IgD-negative memory B cell (primary cell): ENCODE measurements at regions not wholly inside any gene's neighbourhood (a gene's known extent, or its start where the extent isn't known, plus 50 kb on each side); places are given as distances from the start of the nearest gene placed in this dataset.

Source experiments
- H3K27ac Mint-ChIP-seq, 3 donors: one replicate each; pipeline ENCODE4 v1.8.0; 2020 to 2022; ENCODE audit warnings: mild to moderate bottlenecking in 3 of 3, mixed read lengths in 3 of 3, moderate library complexity in 1 of 3
- H3K27me3 Mint-ChIP-seq: one replicate; pipeline ENCODE4 v1.8.0; 2021; ENCODE audit warnings: mixed read lengths
- H3K36me3 Mint-ChIP-seq: one replicate; pipeline ENCODE4 v1.8.0; 2020; ENCODE audit warnings: mild to moderate bottlenecking, mixed read lengths
- H3K4me1 Mint-ChIP-seq, 3 donors: one replicate each; pipeline ENCODE4 v1.8.0; 2020 to 2022; ENCODE audit warnings: mixed read lengths in 3 of 3, mild to moderate bottlenecking in 1 of 3
- H3K4me3 Mint-ChIP-seq, 4 donors: one replicate each; pipeline ENCODE4 v1.8.0; 2020 to 2022; ENCODE audit warnings: mild to moderate bottlenecking in 4 of 4, mixed read lengths in 4 of 4, moderate library complexity in 3 of 4
- H3K9me3 Mint-ChIP-seq, 3 donors: one replicate each; pipeline ENCODE4 v1.8.0; 2020 to 2021; ENCODE audit warnings: mixed read lengths in 3 of 3, mild to moderate bottlenecking in 1 of 3

DNA sequence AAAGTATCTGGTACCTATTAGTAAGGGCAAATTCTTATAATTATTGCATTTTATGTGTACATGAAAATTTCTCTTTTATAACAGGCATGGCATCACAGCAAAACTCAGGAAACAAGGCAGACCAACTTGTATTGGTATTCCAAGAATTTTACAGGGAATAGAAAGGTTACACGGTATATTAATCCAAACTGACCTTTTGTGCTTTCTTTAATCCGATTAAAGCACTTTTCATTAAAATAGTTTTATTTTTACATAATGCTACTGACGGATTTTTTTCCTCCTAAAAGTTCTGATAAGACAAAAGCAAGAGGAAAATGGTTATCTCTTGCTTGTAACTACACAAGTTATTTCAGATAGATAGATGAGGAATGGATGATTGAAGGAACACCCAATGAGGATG is 137.0 kb upstream of the SLCO3A1 start:
- Mint-ChIP-seq H3K27me3 (peaks cover 1% of the 10 kb centered on the region), H3K4me1 (no peaks in the 10 kb centered on the region), H3K9me3 (peaks cover 0 to 5% (median 0%) of the 10 kb centered on the region in 3 donors), H3K4me3 (no peak overlapping the region), H3K36me3 (no peaks in the 10 kb centered on the region), H3K27ac (no peak overlapping the region)

DNA sequence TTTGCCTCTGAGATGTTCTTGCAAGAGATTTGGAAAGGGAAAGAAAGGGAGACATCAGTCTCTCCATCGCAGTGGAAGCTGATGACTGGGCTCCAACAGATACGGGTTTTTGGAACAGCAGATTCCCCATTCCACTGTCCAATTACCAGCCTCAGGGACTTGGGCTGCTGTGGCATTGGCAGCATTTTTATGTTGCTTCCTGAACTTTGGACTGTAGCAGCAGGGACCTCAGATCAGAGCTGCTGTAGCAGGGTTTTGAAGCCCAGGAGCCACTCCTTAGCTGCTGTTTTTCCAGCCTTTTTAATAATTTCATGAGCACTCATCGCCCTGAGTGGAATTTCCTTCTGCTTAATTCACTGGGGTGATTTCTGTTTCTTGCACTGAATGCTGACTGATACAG is 135.7 kb upstream of the SLCO3A1 start:
- Mint-ChIP-seq H3K9me3 (peaks cover 0 to 5% (median 0%) of the 10 kb centered on the region in 3 donors), H3K4me3 (no peak overlapping the region), H3K27ac (no peak overlapping the region), H3K36me3 (no peaks in the 10 kb centered on the region), H3K27me3 (peaks cover 1% of the 10 kb centered on the region), H3K4me1 (no peaks in the 10 kb centered on the region)

DNA sequence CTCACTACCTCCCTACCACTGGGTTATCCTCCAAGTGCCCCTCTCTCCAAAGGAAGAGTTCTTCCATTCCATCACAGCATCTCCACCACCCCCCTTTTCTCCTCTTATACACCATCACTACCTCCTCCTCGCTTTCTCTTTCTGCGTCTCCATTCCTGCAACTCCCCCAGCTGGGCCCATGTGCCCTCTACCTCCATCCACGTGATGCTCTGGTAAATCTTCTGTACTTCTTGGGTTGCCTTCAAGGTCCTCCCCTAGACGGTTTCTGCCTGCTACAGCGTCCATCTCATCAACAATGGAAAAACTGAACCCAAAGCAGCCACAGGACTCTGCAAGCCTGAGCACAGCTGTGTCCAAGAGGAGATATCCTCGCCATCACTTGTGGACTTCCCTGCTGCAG is 129.5 kb upstream of the SLCO3A1 start:
- no peaks in the 10 kb centered on the region for H3K27me3 Mint-ChIP-seq
- no peaks in the 10 kb centered on the region for H3K36me3 Mint-ChIP-seq
- peaks cover 0 to 5% (median 4%) of the 10 kb centered on the region in 3 donors for H3K9me3 Mint-ChIP-seq
- no peaks in the 10 kb centered on the region for H3K4me1 Mint-ChIP-seq
- H3K27ac Mint-ChIP-seq: no peak overlapping the region
- no peak overlapping the region for H3K4me3 Mint-ChIP-seq

DNA sequence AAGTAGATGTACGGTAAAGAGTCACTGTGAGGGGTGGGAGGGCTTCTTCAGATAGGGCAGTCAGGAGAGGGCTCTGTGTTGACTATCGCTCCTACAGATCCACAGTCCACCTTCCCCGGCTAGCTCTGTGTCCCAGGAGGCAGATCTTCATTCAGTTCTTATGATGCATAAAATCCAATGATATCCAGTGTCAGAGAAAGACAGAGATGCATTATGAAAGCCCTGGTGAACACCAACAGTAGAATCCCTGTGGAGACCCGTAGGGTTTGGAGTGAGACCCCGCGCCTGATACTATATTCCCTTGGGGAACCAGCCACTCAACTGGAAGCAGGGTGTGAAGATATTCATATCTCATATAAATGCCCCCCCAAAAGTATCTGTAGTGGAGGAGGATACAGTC is 119.8 kb upstream of the SLCO3A1 start:
- Mint-ChIP-seq H3K4me3 (no peak overlapping the region), H3K27ac (no peak overlapping the region), H3K36me3 (peaks cover 1% of the 10 kb centered on the region), H3K4me1 (no peaks in the 10 kb centered on the region), H3K27me3 (peaks cover 1% of the 10 kb centered on the region), H3K9me3 (peaks cover 0 to 7% (median 6%) of the 10 kb centered on the region in 3 donors)

DNA sequence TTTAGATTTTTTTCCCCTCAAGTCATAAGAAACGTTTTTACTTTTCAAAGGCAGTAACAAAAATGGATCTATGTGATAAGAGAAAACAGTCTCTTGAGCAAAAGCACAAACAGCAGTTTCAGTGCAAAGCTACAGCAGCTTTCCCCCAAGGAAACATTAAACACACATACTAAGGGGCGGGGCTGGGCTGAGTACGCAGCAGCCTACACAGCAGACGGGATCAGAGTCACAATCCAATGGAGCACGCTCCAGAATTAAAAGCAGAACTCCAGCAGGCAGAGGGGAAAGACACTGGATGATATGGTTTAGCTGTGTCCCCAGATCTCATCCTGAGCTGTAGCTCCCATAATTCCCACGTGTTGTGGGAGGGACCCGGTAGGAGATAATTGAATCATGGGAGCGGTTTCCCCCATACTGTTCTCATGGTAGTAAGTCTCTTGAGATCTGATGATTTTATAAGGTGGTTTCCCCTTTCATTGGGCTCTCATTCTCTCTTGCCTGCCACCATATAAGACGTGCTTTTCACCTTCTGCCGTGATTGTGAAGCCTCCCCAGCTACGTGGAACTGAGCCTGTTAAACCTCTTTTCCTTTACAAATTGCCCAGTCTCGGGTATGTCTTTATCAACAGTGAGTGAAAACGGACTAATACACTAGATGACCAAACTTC is 116.2 kb upstream of the SLCO3A1 start:
- H3K4me3 Mint-ChIP-seq: no peak overlapping the region
- no peaks in the 10 kb centered on the region for H3K27me3 Mint-ChIP-seq
- peaks cover 0 to 9% (median 7%) of the 10 kb centered on the region in 3 donors for H3K9me3 Mint-ChIP-seq
- H3K27ac Mint-ChIP-seq: no peak overlapping the region
- H3K36me3 Mint-ChIP-seq: no peaks in the 10 kb centered on the region
- H3K4me1 Mint-ChIP-seq: no peaks in the 10 kb centered on the region

DNA sequence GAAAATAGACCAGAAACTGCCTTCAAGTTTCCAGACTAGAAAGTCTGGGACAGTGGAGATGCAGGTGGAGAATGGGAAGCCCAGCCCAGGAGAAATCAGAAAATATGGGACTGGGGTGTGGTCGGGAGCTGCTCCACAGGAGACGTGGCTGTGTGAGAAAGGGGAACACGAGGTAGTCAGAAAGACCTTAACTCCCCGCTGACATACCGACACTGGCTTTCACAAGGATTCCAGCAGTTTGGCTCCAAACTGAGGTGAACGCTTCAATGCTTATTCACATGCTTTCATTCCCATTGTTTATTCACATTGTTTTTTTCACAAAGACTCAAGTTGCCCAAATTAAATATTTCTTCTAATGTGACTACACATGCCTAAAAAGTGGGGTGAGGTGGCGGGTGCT is 111.5 kb upstream of the SLCO3A1 start:
- Mint-ChIP-seq H3K27me3 (peaks cover 2% of the 10 kb centered on the region), H3K4me3 (no peak overlapping the region), H3K9me3 (peaks cover 0 to 9% (median 6%) of the 10 kb centered on the region in 3 donors), H3K4me1 (no peaks in the 10 kb centered on the region), H3K27ac (no peak overlapping the region), H3K36me3 (peaks cover 3% of the 10 kb centered on the region)

DNA sequence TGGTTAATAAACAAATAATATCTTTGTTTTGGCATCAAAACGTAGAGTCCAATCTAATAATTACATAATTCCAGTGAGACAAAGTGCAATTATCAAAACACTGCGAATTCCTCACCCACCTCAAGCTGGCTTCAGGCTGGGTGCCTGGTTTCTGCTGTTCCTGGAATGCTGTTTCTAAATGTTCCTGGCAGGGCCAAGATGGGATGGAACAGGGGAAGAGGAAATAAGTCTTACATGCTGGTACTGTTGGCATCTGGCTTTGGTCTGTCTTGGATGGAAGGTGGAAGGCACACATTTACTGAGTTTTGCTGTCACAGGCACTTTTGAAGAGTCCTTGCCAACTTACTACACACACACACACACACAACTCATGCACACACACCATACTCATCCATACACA is 101.9 kb upstream of the SLCO3A1 start:
- no peaks in the 10 kb centered on the region for H3K36me3 Mint-ChIP-seq
- no peaks in the 10 kb centered on the region for H3K4me1 Mint-ChIP-seq
- peaks cover 1 to 6% (median 5%) of the 10 kb centered on the region in 3 donors for H3K9me3 Mint-ChIP-seq
- no peaks in the 10 kb centered on the region for H3K27me3 Mint-ChIP-seq
- H3K27ac Mint-ChIP-seq: peak overlapping the region in 1 of 3 donors; percentile 63
- no peak overlapping the region for H3K4me3 Mint-ChIP-seq

DNA sequence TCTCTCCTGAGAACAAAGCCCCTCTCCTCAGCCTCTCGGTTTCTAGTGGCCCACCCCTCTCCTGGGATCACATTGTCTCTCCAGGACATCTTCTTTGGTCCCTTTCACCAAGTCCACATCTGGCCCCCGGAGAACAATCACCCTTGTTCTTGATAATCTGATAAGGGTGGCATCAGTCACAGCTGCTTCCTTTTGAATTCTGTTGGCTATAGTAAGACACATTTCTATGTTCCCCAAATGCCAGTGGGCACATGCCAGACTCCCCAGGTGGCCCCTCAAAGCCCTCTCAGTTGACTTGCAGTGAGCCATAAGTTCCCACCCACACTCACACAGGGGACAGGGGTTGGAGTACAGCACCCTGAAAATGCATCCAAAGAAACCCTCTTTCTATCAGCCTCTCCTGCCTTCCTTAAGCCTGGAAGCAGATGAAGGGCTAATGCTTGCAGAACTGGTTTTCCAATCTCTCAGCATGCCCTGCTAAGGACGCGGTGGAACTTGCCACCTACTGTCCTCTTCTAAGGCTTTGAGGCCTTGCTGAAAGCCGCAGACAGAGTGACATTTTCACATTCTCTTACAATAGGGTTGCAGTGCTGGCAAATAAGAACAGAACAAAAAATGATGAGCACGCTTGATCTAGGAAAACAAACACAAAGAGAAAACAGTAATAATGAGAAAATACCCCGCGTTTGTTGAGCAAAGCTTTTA is 101.3 kb upstream of the SLCO3A1 start:
- H3K27me3 Mint-ChIP-seq: no peaks in the 10 kb centered on the region
- H3K36me3 Mint-ChIP-seq: no peaks in the 10 kb centered on the region
- H3K27ac Mint-ChIP-seq: peak overlapping the region in 1 of 3 donors; percentile 63
- H3K4me3 Mint-ChIP-seq: no peak overlapping the region
- peaks cover 1 to 6% (median 5%) of the 10 kb centered on the region in 3 donors for H3K9me3 Mint-ChIP-seq
- H3K4me1 Mint-ChIP-seq: no peaks in the 10 kb centered on the region

DNA sequence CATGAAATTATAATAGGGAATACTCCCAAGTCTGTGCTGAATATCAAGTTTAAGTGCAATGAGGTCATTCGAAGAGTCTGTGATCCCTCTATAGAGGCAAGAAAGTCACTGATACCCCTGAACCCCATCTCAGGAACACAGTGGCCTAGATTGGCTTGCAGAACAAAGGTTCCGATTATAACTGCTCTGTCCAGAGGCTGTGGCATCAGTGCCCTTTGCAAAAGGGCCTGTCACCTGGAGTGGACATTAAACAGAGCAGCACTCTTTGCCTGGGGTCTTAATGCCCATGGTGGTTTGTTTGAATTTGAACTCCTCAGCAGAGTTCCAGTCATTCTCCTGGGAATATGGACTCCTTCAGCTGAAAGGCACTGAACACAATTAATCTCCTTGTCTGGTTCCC is 93.9 kb upstream of the SLCO3A1 start:
- H3K4me3 Mint-ChIP-seq: no peak overlapping the region
- no peaks in the 10 kb centered on the region for H3K36me3 Mint-ChIP-seq
- H3K27ac Mint-ChIP-seq: no peak overlapping the region
- H3K27me3 Mint-ChIP-seq: no peaks in the 10 kb centered on the region
- H3K9me3 Mint-ChIP-seq: peaks cover 0 to 4% (median 1%) of the 10 kb centered on the region in 3 donors
- H3K4me1 Mint-ChIP-seq: no peaks in the 10 kb centered on the region

DNA sequence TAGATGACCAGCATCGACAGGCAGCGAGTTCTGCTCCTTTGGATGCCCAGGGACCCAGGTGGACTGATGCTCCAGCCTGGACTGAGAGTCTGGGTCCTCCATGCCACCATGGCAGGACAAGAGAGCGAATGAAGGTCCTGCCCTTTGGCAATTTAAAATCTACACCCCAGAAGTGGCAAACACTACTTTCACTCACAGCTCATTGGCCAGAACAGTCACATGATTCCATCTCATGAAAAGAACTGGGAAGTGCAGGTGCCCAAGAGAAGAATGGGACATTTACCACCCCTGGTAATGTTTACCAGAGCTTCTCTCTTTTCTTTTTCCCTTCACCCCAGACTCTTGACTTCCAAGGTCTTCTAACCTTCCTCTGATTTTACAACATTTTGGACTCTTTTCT is 87.8 kb upstream of the SLCO3A1 start:
- Mint-ChIP-seq H3K4me3 (no peak overlapping the region), H3K4me1 (no peaks in the 10 kb centered on the region), H3K36me3 (peaks cover 2% of the 10 kb centered on the region), H3K27ac (no peak overlapping the region), H3K27me3 (peaks cover 6% of the 10 kb centered on the region), H3K9me3 (peaks cover 0 to 3% (median 0%) of the 10 kb centered on the region in 3 donors)

DNA sequence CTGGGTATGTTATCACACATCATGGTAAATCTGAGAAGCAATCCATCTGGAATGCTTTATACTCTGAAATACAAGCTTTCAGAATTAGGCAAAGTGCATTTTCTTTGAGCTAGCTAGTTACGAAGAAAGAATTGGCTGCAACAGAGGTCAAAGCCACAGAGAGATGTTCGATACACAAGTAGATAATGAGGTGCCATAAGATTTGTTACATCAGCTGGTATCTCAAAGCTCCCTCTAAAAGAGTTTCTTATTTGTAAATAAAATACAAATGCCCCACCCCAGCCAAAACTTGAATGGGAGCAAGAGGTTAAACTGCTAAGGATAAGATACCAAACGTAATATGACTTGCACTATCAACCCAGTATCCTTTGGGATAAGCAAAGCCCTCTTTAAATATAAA is 84.0 kb upstream of the SLCO3A1 start:
- peaks cover 2% of the 10 kb centered on the region for H3K36me3 Mint-ChIP-seq
- peaks cover 6% of the 10 kb centered on the region for H3K27me3 Mint-ChIP-seq
- H3K4me1 Mint-ChIP-seq: no peaks in the 10 kb centered on the region
- H3K27ac Mint-ChIP-seq: no peak overlapping the region
- no peak overlapping the region for H3K4me3 Mint-ChIP-seq
- H3K9me3 Mint-ChIP-seq: peaks cover 0 to 3% (median 2%) of the 10 kb centered on the region in 3 donors

DNA sequence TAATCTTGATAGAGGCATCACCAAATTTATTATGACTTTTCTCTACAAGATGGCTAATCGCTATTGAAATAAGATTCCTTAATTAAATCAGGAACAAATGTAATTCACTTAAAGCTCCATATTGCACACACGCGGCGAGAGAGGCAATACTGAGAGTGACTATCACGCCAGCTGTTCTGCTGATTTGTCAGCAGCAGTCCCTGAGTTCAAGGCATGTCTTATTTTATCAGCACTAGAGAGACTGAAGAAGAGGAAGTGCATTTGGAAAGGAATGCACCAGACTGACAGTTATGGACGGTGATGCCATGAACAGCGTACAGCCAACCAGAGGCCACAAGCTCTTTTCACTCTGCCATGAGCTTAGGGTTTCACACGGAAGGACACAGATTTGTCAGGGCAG is 83.6 kb upstream of the SLCO3A1 start:
- H3K27ac Mint-ChIP-seq: no peak overlapping the region
- H3K36me3 Mint-ChIP-seq: peaks cover 2% of the 10 kb centered on the region
- H3K4me3 Mint-ChIP-seq: no peak overlapping the region
- H3K27me3 Mint-ChIP-seq: peaks cover 6% of the 10 kb centered on the region
- H3K9me3 Mint-ChIP-seq: peaks cover 0 to 3% (median 2%) of the 10 kb centered on the region in 3 donors
- no peaks in the 10 kb centered on the region for H3K4me1 Mint-ChIP-seq

DNA sequence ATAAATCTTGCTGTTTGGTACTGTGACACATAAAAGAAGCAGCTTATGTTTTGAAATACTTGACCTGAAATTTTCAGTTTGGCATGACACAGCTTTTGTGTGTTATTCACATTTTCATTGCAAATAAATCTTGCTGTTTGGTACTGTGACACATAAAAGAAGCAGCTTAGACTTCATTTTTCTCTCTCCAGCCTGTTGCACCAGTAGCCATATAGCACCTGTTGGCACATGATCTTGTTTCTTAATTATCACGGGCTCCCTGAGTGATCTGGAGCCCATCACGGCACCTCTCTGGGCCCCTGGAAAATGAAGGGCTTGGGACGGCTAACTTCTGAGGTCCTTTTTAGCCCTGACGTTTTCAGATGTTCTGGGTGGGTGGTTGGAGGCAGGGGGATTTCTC is 77.4 kb upstream of the SLCO3A1 start:
- no peak overlapping the region for H3K4me3 Mint-ChIP-seq
- H3K36me3 Mint-ChIP-seq: no peaks in the 10 kb centered on the region
- H3K27me3 Mint-ChIP-seq: no peaks in the 10 kb centered on the region
- H3K4me1 Mint-ChIP-seq: no peaks in the 10 kb centered on the region
- H3K27ac Mint-ChIP-seq: no peak overlapping the region
- H3K9me3 Mint-ChIP-seq: peaks cover 0 to 2% (median 0%) of the 10 kb centered on the region in 3 donors

DNA sequence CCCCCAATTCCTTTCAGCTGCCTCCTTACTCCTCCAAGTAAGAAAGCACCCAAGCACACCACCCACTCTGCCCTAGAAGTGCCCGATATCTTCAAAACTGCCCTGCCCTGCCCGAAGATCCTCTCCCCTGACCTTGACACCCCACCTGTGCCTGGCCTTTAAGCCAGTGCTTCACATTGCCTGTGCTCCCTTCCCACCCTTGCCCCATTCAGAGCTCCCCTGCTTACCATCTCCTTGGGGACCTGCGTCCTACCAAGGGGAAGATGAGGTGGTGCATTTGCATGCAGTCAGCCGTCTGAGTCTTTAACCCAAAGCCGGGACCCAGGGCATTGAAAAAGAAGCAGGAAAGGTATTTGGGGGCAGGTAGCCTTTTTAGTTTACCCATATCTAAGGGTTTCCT is 73.5 kb upstream of the SLCO3A1 start:
- Mint-ChIP-seq H3K4me1 (no peaks in the 10 kb centered on the region), H3K27me3 (no peaks in the 10 kb centered on the region), H3K4me3 (no peak overlapping the region), H3K9me3 (no peaks in the 10 kb centered on the region), H3K27ac (no peak overlapping the region), H3K36me3 (no peaks in the 10 kb centered on the region)

DNA sequence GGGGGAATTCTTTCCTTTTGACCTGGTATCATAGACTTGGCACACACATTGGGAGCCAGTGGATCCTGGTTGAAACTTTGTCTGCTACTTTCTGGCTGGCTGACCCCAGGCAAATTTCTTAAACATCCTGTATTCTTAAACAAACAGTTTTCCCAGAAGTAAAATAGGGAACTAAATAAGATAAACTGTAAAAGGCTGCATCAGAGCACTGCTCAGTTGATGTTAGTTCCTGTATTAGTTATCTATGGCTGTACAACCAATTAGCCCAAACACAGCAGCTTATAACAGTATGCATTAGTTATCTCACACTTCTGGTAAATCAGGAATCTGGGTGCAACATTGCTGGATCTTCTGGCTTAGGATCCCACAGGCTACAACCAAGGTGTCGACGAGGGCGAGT is 73.1 kb upstream of the SLCO3A1 start:
- Mint-ChIP-seq H3K4me3 (no peak overlapping the region), H3K36me3 (no peaks in the 10 kb centered on the region), H3K27ac (no peak overlapping the region), H3K4me1 (no peaks in the 10 kb centered on the region), H3K27me3 (no peaks in the 10 kb centered on the region), H3K9me3 (no peaks in the 10 kb centered on the region)

DNA sequence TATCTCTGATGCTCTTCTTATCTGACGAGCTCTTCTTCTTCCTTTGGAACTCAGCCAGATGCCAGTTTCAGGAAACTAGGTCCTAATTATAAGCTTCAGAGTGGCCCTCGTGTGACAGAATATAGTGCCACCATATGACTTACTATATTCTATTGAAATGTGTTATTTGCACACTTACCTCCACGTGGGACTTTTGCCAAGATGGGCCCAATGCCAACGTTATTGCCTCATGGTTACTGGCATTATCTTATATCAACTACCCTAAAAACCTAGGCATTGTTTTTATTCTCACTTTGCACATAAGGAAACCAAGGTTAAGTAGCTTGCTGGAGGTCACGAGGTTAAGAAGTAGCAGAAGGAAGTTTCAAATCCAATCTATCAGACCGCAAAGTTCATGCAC is 71.3 kb upstream of the SLCO3A1 start:
- H3K36me3 Mint-ChIP-seq: no peaks in the 10 kb centered on the region
- no peaks in the 10 kb centered on the region for H3K9me3 Mint-ChIP-seq
- H3K4me3 Mint-ChIP-seq: no peak overlapping the region
- H3K27ac Mint-ChIP-seq: no peak overlapping the region
- H3K4me1 Mint-ChIP-seq: no peaks in the 10 kb centered on the region
- no peaks in the 10 kb centered on the region for H3K27me3 Mint-ChIP-seq
